ENCODE measurements at regions not wholly inside any gene's neighbourhood (a gene's known extent, or its start where the extent isn't known, plus 50 kb on each side); places are given as distances from the start of the nearest gene placed in this dataset.

DNA sequence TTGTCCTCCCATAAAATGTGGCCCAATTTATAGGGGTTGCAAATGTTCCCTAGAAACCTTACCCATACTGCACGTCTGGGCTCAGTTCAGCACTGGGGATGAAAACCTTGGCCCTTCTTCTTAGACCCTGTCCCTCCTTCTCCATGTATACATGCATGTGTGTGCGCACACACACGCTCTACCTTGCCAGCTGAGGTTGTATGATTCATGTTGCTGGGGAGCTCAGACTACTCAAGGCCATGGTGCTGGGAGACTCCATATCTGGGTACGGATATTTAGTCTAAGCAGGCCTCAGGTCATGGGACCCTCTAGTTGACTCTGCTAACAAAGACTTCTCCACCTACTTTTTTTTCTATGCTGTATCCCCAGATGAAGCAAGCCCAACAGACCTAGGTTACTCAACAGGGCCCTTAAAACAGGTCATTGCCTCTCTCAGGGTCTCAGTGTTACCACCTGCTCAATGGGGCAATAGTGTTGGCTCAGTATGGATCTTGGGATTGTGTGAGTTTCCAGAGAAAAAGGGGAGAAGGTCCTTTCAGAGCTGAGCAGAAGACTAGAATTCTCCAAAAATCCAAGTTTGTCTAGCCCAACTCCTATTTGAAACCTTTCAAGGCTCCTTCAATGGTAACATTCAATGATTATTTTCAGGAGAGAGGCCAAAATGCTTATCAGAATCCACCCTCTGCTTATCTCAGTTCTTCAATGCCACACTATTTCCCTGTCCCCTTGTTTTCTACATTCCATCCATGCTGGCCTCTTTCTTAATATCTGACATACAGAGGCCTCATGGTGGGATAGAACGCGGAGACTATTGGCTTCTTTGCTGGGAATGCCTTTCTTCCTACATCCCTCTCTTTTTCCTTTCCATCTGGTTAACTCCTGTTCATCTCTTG, 123.6 kb upstream of the PITX1 start (continued):
- TF ChIP-seq, protein P1, sequence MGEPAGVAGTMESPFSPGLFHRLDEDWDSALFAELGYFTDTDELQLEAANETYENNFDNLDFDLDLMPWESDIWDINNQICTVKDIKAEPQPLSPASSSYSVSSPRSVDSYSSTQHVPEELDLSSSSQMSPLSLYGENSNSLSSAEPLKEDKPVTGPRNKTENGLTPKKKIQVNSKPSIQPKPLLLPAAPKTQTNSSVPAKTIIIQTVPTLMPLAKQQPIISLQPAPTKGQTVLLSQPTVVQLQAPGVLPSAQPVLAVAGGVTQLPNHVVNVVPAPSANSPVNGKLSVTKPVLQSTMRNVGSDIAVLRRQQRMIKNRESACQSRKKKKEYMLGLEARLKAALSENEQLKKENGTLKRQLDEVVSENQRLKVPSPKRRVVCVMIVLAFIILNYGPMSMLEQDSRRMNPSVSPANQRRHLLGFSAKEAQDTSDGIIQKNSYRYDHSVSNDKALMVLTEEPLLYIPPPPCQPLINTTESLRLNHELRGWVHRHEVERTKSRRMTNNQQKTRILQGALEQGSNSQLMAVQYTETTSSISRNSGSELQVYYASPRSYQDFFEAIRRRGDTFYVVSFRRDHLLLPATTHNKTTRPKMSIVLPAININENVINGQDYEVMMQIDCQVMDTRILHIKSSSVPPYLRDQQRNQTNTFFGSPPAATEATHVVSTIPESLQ (CRISPR knock-in tag; conservative IDR thresholded peaks at IDR 0.05): no peak
- TF ChIP-seq, protein P2, sequence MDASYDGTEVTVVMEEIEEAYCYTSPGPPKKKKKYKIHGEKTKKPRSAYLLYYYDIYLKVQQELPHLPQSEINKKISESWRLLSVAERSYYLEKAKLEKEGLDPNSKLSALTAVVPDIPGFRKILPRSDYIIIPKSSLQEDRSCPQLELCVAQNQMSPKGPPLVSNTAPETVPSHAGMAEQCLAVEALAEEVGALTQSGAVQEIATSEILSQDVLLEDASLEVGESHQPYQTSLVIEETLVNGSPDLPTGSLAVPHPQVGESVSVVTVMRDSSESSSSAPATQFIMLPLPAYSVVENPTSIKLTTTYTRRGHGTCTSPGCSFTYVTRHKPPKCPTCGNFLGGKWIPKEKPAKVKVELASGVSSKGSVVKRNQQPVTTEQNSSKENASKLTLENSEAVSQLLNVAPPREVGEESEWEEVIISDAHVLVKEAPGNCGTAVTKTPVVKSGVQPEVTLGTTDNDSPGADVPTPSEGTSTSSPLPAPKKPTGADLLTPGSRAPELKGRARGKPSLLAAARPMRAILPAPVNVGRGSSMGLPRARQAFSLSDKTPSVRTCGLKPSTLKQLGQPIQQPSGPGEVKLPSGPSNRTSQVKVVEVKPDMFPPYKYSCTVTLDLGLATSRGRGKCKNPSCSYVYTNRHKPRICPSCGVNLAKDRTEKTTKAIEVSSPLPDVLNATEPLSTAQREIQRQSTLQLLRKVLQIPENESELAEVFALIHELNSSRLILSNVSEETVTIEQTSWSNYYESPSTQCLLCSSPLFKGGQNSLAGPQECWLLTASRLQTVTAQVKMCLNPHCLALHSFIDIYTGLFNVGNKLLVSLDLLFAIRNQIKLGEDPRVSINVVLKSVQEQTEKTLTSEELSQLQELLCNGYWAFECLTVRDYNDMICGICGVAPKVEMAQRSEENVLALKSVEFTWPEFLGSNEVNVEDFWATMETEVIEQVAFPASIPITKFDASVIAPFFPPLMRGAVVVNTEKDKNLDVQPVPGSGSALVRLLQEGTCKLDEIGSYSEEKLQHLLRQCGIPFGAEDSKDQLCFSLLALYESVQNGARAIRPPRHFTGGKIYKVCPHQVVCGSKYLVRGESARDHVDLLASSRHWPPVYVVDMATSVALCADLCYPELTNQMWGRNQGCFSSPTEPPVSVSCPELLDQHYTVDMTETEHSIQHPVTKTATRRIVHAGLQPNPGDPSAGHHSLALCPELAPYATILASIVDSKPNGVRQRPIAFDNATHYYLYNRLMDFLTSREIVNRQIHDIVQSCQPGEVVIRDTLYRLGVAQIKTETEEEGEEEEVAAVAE (CRISPR knock-in tag; IDR thresholded peaks at IDR 0.05; ENCODE audit: borderline replicate concordance): no peak
- TF ChIP-seq RXRA (CRISPR knock-in tag; IDR thresholded peaks at IDR 0.05): no peak; the same call in 1 of the 2 replicates
- TF ChIP-seq ZNF569 (CRISPR knock-in tag; IDR thresholded peaks at IDR 0.05; ENCODE audit: borderline replicate concordance): no peak
- TF ChIP-seq, protein P3, sequence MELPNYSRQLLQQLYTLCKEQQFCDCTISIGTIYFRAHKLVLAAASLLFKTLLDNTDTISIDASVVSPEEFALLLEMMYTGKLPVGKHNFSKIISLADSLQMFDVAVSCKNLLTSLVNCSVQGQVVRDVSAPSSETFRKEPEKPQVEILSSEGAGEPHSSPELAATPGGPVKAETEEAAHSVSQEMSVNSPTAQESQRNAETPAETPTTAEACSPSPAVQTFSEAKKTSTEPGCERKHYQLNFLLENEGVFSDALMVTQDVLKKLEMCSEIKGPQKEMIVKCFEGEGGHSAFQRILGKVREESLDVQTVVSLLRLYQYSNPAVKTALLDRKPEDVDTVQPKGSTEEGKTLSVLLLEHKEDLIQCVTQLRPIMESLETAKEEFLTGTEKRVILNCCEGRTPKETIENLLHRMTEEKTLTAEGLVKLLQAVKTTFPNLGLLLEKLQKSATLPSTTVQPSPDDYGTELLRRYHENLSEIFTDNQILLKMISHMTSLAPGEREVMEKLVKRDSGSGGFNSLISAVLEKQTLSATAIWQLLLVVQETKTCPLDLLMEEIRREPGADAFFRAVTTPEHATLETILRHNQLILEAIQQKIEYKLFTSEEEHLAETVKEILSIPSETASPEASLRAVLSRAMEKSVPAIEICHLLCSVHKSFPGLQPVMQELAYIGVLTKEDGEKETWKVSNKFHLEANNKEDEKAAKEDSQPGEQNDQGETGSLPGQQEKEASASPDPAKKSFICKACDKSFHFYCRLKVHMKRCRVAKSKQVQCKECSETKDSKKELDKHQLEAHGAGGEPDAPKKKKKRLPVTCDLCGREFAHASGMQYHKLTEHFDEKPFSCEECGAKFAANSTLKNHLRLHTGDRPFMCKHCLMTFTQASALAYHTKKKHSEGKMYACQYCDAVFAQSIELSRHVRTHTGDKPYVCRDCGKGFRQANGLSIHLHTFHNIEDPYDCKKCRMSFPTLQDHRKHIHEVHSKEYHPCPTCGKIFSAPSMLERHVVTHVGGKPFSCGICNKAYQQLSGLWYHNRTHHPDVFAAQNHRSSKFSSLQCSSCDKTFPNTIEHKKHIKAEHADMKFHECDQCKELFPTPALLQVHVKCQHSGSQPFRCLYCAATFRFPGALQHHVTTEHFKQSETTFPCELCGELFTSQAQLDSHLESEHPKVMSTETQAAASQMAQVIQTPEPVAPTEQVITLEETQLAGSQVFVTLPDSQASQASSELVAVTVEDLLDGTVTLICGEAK (IDR thresholded peaks at IDR 0.05): no peak
- TF ChIP-seq, protein P3 (CRISPR knock-in tag; IDR thresholded peaks at IDR 0.05): no peak
- TF ChIP-seq IKZF4 (CRISPR knock-in tag; IDR thresholded peaks at IDR 0.05; ENCODE audit: borderline replicate concordance, low read depth, not compliant biosample characterization): no peak
- no peak for TF ChIP-seq CHD2 (IDR thresholded peaks at IDR 0.05; ENCODE audit: low read depth, low read length)
- TF ChIP-seq ZBTB20 (CRISPR knock-in tag; IDR thresholded peaks at IDR 0.05; ENCODE audit: borderline replicate concordance, low read depth): no peak
- TF ChIP-seq, protein P4, sequence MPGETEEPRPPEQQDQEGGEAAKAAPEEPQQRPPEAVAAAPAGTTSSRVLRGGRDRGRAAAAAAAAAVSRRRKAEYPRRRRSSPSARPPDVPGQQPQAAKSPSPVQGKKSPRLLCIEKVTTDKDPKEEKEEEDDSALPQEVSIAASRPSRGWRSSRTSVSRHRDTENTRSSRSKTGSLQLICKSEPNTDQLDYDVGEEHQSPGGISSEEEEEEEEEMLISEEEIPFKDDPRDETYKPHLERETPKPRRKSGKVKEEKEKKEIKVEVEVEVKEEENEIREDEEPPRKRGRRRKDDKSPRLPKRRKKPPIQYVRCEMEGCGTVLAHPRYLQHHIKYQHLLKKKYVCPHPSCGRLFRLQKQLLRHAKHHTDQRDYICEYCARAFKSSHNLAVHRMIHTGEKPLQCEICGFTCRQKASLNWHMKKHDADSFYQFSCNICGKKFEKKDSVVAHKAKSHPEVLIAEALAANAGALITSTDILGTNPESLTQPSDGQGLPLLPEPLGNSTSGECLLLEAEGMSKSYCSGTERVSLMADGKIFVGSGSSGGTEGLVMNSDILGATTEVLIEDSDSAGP (CRISPR knock-in tag; IDR thresholded peaks at IDR 0.05; ENCODE audit: borderline replicate concordance): 0 out of 2 replicates have a peak, but pooled peaks have one; percentile 31

Measured in HepG2 (cell line).